K562 (cell line): ENCODE measurements at regions not wholly inside any gene's neighbourhood (a gene's known extent, or its start where the extent isn't known, plus 50 kb on each side); places are given as distances from the start of the nearest gene placed in this dataset.
A peak's percentile ranks its signal among the peaks of the same experiment; 100 is the strongest.

ENCODE experiments used
- ATAC-seq: fragments of 200-7000 bp; cut with Tn5 transposase; 3 replicates; pipeline ENCODE4 v1.9.1; 2020; ENCODE audit warnings: moderate library complexity
- BruUV-seq: library from RNA; stranded (reverse); fragments of 400-500 nt; replicated peaks from 2 replicates; lab custom pipeline; 2021; lab: Mats Ljungman, UMichigan
- CTCF ChIA-PET: fragments of 300-600 bp; formaldehyde crosslinking; extraction: SDS; loops from one replicate; lab custom pipeline; 2021; ENCODE audit warnings: low intra/inter-chr PET ratio; lab: Yijun Ruan, JAX
- POLR2A ChIA-PET: fragments of 300-600, 350-650 bp; sonication (Branson Sonifier 250); formaldehyde crosslinking; extraction: SDS; loops from one replicate; lab custom pipeline; 2021; ENCODE audit warnings: antibody characterized with exemption, inconsistent platforms; lab: Yijun Ruan, JAX
- DNase-seq, 4 experiments: peaks; one replicate each; pipeline versions ENCODE4 v3.0.0 to v3.0.0-alpha.2; 2011 to 2018; ENCODE audit warnings: low spot score in 3 of 4, mixed read lengths in 3 of 4; ENCODE audit errors: extremely low read depth in 1 of 4
- FAIRE-seq: peaks from 2 replicates; lab custom pipeline; 2011; peaks lifted over from hg19 to GRCh38; lab: Jason Lieb, UNC
- H2AFZ ChIP-seq: 2 replicates; pipeline ENCODE4 v1.6.0; 2011; ENCODE audit warnings: low read depth, low read length, control low read depth, inconsistent platforms
- H3K27ac ChIP-seq: fragments of 200-600 bp; 3 replicates; pipeline ENCODE4 v1.8.0; 2011; ENCODE audit warnings: low read depth, mild to moderate bottlenecking, control low read depth, inconsistent platforms, low read length, moderate library complexity, mixed read lengths; ENCODE audit errors: extremely low read depth
- H3K27me3 ChIP-seq, 2 experiments: fragments of 300-600 bp in 1 of 2; 2 replicates in 1 of 2; 3 replicates in 1 of 2; pipeline versions ENCODE4 v1.6.0 to v1.8.0; 2011; ENCODE audit warnings: inconsistent platforms in 2 of 2, low read length in 2 of 2, mild to moderate bottlenecking in 1 of 2, mixed read lengths in 1 of 2, moderate library complexity in 1 of 2; ENCODE audit not compliant: control insufficient read depth in 2 of 2, insufficient read depth in 2 of 2
- H3K36me3 ChIP-seq: fragments of 300-600 bp; 3 replicates; pipeline ENCODE4 v1.8.0; 2011; ENCODE audit warnings: mild to moderate bottlenecking, low read length, inconsistent platforms; ENCODE audit not compliant: control insufficient read depth, insufficient read depth
- H3K4me1 ChIP-seq, 2 experiments: fragments of 200-600 bp in 1 of 2; replicated peaks in 1 of 2; 2 replicates in 1 of 2; 3 replicates in 1 of 2; pipeline versions ENCODE4 v1.5.1 to v1.8.0; 2011; ENCODE audit warnings: inconsistent platforms in 2 of 2, low read length in 2 of 2, mild to moderate bottlenecking in 1 of 2, mixed read lengths in 1 of 2, moderate library complexity in 1 of 2; ENCODE audit not compliant: control insufficient read depth in 2 of 2, insufficient read depth in 2 of 2
- H3K4me2 ChIP-seq: 2 replicates; pipeline ENCODE4 v1.6.1; 2011; ENCODE audit warnings: low read length, control low read depth, inconsistent platforms, mixed read lengths; ENCODE audit not compliant: insufficient read depth
- H3K4me3 ChIP-seq: fragments of 200-600 bp; sonication (generic), shearing (Covaris generic); 2 replicates; pipeline ENCODE4 v1.5.1; 2016; ENCODE audit warnings: control low read depth, inconsistent platforms
- H3K79me2 ChIP-seq: fragments of 200-600 bp; 3 replicates; pipeline ENCODE4 v1.8.0; 2011; ENCODE audit warnings: low read length, inconsistent platforms; ENCODE audit not compliant: control insufficient read depth, insufficient read depth
- H3K9ac ChIP-seq, 2 experiments: 2 replicates each; pipeline versions ENCODE4 v1.6.0 to v1.6.1; 2011; ENCODE audit warnings: low read depth in 2 of 2, low read length in 2 of 2, control low read depth in 1 of 2, inconsistent platforms in 1 of 2, mild to moderate bottlenecking in 1 of 2, mixed read lengths in 1 of 2; ENCODE audit not compliant: insufficient read depth in 1 of 2
- H3K9me1 ChIP-seq: one replicate; pipeline ENCODE4 v1.6.0; 2011; ENCODE audit warnings: inconsistent platforms, mild to moderate bottlenecking, low read length, moderate library complexity; ENCODE audit not compliant: control insufficient read depth, insufficient read depth
- H3K9me3 ChIP-seq: replicated peaks from 2 replicates; pipeline ENCODE4 v1.5.1; 2011; ENCODE audit warnings: low read depth, low read length, inconsistent platforms; ENCODE audit not compliant: control insufficient read depth, insufficient read depth
- H4K20me1 ChIP-seq: replicated peaks from 2 replicates; pipeline ENCODE4 v1.6.1; 2011; ENCODE audit warnings: low read length, inconsistent platforms, mixed read lengths; ENCODE audit not compliant: control insufficient read depth, insufficient read depth
- CTBP1 ChIP-seq: fragments of 450-650 bp; IDR thresholded peaks from 2 replicates; pipeline ENCODE4 v1.6.1; 2016; ENCODE audit warnings: borderline replicate concordance
- CTCFL ChIP-seq: IDR thresholded peaks from 2 replicates; pipeline ENCODE4 v1.6.1; 2011; ENCODE audit warnings: borderline replicate concordance, low read depth, mild to moderate bottlenecking, moderate library complexity, low read length; ENCODE audit not compliant: insufficient read depth, poor library complexity, severe bottlenecking
- ESRRA ChIP-seq: fragments of 450-650 bp; IDR thresholded peaks from 2 replicates; pipeline ENCODE4 v1.6.1; 2014; ENCODE audit warnings: low read depth, mild to moderate bottlenecking, moderate library complexity, borderline replicate concordance
- GABPB1 ChIP-seq: sonication (generic); formaldehyde crosslinking; IDR thresholded peaks from 2 replicates; pipeline ENCODE4 v1.8.0; 2022; ENCODE audit warnings: mild to moderate bottlenecking, missing genetic modification reagents
- NEUROD1 ChIP-seq: fragments of 150-350 bp; IDR thresholded peaks from 2 replicates; pipeline ENCODE4 v1.6.1; 2014; ENCODE audit warnings: borderline replicate concordance, low read length, low read depth; ENCODE audit not compliant: partially characterized antibody
- NRF1 ChIP-seq, 2 experiments: fragments of 450-650 bp; IDR thresholded peaks in 1 of 2; conservative IDR thresholded peaks in 1 of 2; 2 replicates each; pipeline ENCODE4 v1.6.1; 2014; ENCODE audit warnings: mild to moderate bottlenecking in 2 of 2
- RCOR1 ChIP-seq, 2 experiments: IDR thresholded peaks; 2 replicates each; pipeline ENCODE4 v1.6.1; 2012; ENCODE audit warnings: low read depth in 2 of 2, low read length in 2 of 2, borderline replicate concordance in 1 of 2, improper control_type of control experiment in 1 of 2
- SMAD2 ChIP-seq: fragments of 150-350 bp; IDR thresholded peaks from 2 replicates; pipeline ENCODE4 v1.6.1; 2014; ENCODE audit warnings: low read depth, mild to moderate bottlenecking, low read length
- SPI1 ChIP-seq: IDR thresholded peaks from 2 replicates; pipeline ENCODE4 v1.6.1; 2011; ENCODE audit warnings: low read depth, low read length, control low read depth, borderline replicate concordance
- TFE3 ChIP-seq: fragments of 450-650 bp; formaldehyde crosslinking; IDR thresholded peaks from 2 replicates; pipeline ENCODE4 v1.4.0; 2020; ENCODE audit warnings: mild to moderate bottlenecking, mixed read lengths
- USF2 ChIP-seq: sonication (generic); formaldehyde crosslinking; IDR thresholded peaks from 2 replicates; pipeline ENCODE4 v1.5.0; 2020; ENCODE audit warnings: missing genetic modification reagents
- VEZF1 ChIP-seq: fragments of 200-800 bp; sonication (Bioruptor generic); IDR thresholded peaks from 2 replicates; pipeline ENCODE4 v1.6.1; 2017; ENCODE audit warnings: missing genetic modification characterization, missing compliant biosample characterization
- YY1 ChIP-seq, 3 experiments: IDR thresholded peaks; 2 replicates each; pipeline ENCODE4 v1.6.1; 2011; ENCODE audit warnings: low read length in 2 of 3, mild to moderate bottlenecking in 2 of 3, moderate library complexity in 2 of 3, borderline replicate concordance in 1 of 3, control low read depth in 1 of 3, low read depth in 1 of 3; ENCODE audit not compliant: insufficient read depth in 3 of 3, insufficient replicate concordance in 2 of 3, control insufficient read depth in 1 of 3, insufficient read length in 1 of 3; ENCODE audit errors: extremely low read depth in 1 of 3
- WGBS: fragments of 100-300 bp; shearing (Covaris generic); methylation state at CpG from one replicate; pipeline ENCODE4 v1.1.6; 2016; ENCODE audit warnings: low coverage, mixed read lengths; ENCODE audit not compliant: insufficient coverage; ENCODE audit errors: missing lambda C conversion rate; 5-methylcytosine and 5-hydroxymethylcytosine counted together
- in situ Hi-C: fragments of 300-500 bp; cut with MboI; formaldehyde crosslinking; loops from 4 replicates; pipeline ENCODE4 v1.15.0; 2018; ENCODE audit warnings: inconsistent platforms, mixed read lengths
- intact Hi-C: fragments of 100-400 bp; cut with micrococcal nuclease; formaldehyde crosslinking; loops from 2 replicates; pipeline ENCODE4 v1.14.2; 2022

- no peaks in the 10 kb centered on the region for H3K9me1 ChIP-seq
- H3K36me3 ChIP-seq = no peaks in the 10 kb centered on the region
- WGBS = 6% methylated on average over 4 of the region's 4 CpGs
- H2AFZ ChIP-seq = peak overlapping the region; percentile 80
- in situ Hi-C loops = no loop called here
- POLR2A ChIA-PET = interaction anchor here (0.5 to 0.7 kb wide), 2 partner anchors 77 to 940 kb away, joined by 3 read pairs; no protein-coding TSS in a partner anchor
- FAIRE-seq (peak; percentile 84), ATAC-seq (peak; percentile 95), DNase-seq (peak in 2 of 4 experiments; percentile 23 to 58)
- H3K27me3 ChIP-seq = no peaks in the 10 kb centered on the region
- H3K9me3 ChIP-seq = no peaks in the 10 kb centered on the region
- TF ChIP-seq NEUROD1 (no peak), YY1 (IDR thresholded peaks at IDR 0.05; ENCODE audit: borderline replicate concordance in 1 of 3, control insufficient read depth in 1 of 3, extremely low read depth in 1 of 3, insufficient read depth in 3 of 3, insufficient read length in 1 of 3, insufficient replicate concordance in 2 of 3, low read depth in 1 of 3, low read length in 2 of 3) (no peak), CTCFL (no peak), SMAD2 (no peak), SPI1 (peak; percentile 56; the same call in 1 of the 2 replicates), TFE3 (CRISPR knock-in tag) (peak; percentile 68), VEZF1 (CRISPR knock-in tag) (peak; percentile 30; the same call in 1 of the 2 replicates), GABPB1 (no peak), ESRRA (no peak), CTBP1 (0 out of 2 replicates have a peak, but pooled peaks have one; percentile 24), RCOR1 (IDR thresholded peaks at IDR 0.05; ENCODE audit: borderline replicate concordance in 1 of 2, low read depth in 2 of 2, low read length in 2 of 2) (0 out of 4 replicates have a peak, but pooled peaks of 1 of the 2 experiments have one; percentile 28), NRF1 (conservative IDR thresholded peaks at IDR 0.05 in 1 of 2, IDR thresholded peaks at IDR 0.05 in 1 of 2) (0 out of 4 replicates have a peak, but pooled peaks of 1 of the 2 experiments have one; percentile 17), USF2 (CRISPR knock-in tag) (0 out of 2 replicates have a peak, but pooled peaks have one; percentile 13)
- no peaks in the 10 kb centered on the region for H3K79me2 ChIP-seq
- BruUV-seq = no TSS peak
- no peak overlapping the region for H3K4me3 ChIP-seq
- H3K4me2 ChIP-seq = peak overlapping the region; percentile 59
- no peaks in the 10 kb centered on the region; a peak in 1 of 5 replicates for H3K4me1 ChIP-seq
- H4K20me1 ChIP-seq = no peaks in the 10 kb centered on the region
- intact Hi-C loops = no loop called here
- no peak overlapping the region for H3K27ac ChIP-seq
- H3K9ac ChIP-seq = peak overlapping the region in 1 of 2 experiments; percentile 72; a peak in 1 of 4 replicates
- CTCF ChIA-PET = no interaction called here
Observed at GRCh38 chr10:21372651-21373410, 152.7 kb downstream of the SKIDA1 start.
